GM10847 (cell line): ENCODE measurements at regions not wholly inside any gene's neighbourhood (a gene's known extent, or its start where the extent isn't known, plus 50 kb on each side); places are given as distances from the start of the nearest gene placed in this dataset.

Experiments used
- POLR2A ChIP-seq: IDR thresholded peaks from 2 replicates; pipeline ENCODE4 v1.6.1; 2011; ENCODE audit not compliant: insufficient read length; ENCODE audit errors: extremely low read depth

DNA sequence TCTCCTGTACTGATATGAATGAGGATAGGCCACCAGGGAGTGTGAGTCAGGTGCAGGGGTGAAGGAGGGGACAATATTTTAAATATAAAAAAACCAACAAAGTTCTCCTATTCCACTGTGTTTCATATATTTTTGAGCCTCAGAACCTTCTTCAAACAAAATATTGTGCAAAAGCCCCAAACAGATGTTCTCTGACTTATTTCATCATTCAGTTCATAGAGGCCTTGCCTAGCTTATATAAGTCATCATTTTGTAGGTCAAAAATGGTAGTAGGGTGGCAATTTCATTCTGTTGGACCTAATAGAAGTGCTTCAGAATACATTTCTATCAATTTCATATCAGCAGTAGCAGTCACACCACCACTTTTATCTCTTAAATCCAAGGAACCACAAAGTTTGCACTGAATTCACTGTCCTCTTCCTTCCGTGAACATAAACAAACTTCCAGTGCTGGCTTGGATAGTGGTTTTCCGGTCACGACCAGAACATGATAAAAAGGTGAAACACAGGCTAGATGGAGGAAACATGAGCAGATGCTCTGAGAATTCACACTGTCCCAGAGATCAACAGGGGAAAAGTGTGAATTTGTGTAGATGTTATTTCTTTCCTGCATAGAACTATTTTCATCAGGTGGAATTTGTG lies 99.1 kb downstream of the EN1 start:
- no peak for TF ChIP-seq POLR2A

DNA sequence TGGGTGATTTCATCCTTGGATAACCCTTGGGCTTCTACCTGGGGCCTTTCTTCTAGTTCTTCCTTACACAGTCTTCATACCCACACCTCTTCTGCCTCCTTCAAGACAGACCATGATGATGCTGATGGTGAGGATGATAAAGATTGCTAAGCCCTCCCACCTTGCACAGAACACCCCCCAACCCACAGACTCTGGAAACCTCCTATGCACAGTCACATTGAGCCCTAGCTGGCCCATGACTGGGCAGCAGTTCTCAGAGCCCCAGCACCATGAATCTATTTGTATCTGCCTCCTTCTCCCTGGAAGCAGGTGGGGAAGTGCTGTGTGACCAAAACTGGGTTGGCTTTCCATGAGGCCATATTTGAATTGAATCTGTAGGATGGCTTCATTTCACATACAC lies 99.8 kb downstream of the EN1 start:
- no peak for TF ChIP-seq POLR2A

DNA sequence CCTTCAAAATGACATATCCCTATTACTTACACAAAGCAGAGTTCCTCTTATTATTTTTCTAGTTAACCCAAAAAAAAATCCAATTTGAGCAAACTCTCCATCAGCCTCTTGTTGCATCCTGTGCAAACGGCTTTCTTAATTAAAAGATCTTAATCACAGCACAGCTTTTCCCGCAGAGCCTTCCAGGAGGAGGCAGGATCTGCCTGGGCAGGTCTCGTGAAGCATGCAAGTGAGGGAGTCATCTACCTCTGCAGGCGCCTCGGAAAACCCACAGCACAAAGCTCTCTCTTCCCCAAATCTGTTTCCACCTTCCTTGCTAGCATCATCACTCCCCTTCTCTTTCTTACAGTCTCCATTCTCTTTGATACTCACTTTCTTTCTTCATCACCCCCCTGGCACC lies 100.4 kb downstream of the EN1 start:
- no peak for TF ChIP-seq POLR2A

DNA sequence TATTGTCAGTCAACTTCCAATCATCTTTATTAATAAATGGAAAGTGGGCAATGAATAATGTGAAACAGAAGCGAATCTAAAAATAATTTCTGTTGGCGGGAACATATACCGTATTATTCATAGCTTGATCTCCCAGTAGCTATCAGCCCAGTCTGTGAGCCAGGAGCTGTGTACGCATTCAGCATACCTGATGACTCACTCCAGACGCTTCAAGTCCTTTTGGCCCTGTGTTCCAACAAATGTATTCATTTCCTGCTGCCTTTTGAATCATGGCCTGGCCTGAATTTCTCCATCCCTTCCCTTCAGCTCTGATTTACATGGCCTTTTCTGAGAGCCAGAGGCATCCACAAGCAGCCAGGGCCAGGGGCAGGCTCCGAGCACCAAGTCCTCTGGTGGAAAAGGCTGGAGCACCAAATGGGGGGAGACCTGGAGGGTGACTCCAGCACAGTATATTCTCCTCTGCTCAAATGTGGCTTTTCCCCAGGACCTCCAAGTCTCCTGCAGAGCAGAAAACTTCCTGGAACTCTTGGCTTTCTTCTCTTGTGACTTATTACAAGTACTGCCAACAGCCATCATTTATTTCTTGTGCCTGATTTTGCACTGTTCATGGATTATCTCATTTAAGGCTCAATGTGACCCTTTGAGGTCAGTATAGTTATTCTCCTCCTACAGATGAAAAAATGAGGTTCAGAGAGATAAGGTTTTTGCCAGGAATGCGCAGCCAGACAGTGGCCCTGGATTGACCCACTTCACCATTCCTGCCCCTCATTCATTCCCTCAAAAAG lies 108.7 kb downstream of the EN1 start:
- no peak for TF ChIP-seq POLR2A

DNA sequence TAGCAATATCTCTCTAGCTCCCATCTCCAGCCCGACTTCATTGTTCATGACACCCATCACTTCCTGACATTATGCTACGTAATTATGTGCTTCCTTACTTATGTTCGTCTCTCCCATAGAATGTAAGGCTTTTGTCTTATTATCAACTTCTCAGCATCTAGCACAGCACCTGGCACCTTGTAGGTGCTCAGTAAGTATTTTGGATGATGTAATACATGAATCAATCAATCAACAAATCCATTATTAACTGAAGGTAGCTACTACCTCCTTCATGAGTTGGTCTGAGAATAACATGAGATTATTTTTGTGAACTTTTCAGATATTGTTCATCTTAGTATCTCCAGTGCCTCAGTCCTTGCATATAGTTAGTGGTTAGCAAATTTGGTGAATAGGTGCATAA lies 109.3 kb downstream of the EN1 start:
- no peak for TF ChIP-seq POLR2A

DNA sequence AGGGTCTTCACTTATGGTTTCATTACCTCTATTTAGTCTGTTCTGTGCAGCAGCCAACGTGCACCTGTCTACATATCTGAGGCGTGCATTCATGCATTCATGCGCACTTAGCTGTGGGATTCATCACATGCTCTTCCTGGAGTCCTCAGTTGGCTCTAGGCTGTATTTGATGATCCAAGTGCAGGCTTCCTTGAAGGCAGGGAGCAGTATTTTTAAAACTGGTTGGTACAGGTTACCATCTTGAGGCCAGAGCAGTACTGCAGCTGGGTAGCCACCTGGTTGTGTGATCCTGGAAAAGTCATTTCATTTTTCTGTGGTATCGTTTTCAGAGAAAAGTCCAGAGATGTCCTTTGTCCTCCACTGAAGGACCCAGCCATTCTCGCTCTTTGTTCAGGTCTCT lies 109.8 kb downstream of the EN1 start:
- TF ChIP-seq POLR2A, result no peak

DNA sequence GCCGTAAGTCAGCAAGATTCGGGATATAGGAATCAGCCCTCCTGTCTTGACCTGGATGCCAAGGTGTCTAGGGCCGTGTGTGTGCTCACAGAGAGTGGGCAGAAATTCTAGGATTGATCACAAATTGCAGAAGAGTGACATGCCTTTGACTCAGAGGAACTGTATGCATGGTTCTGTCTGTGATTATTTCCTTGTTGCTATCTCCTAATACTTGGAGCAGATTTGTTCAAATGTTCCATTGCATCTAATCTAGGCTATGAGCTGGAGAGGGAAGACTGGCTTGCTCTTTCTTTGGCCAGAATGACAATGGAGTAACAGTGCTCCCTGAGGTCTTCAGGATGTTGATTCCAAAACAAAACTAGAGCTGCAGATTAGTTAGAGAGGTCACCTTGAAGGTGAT lies 115.0 kb downstream of the EN1 start:
- no peak for TF ChIP-seq POLR2A

DNA sequence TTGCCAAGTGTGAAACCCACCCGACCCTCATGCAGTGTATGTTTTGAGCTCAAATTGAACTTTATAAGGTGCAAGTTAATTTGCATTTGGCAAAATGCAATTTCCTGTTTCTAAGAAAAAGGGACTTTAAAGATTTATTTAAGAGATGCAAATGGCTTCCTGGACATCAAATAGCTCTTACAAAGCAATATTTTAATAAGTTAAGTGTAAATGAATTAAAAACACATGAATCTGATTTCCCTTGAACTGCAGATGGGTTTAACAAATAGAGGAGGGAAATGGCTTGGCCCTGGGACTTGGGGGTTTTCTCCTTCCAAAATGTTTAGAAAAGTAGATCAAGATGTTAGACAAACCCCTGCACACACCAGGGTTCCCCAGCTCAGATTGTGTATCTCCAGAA lies 116.0 kb downstream of the EN1 start:
- no peak for TF ChIP-seq POLR2A

DNA sequence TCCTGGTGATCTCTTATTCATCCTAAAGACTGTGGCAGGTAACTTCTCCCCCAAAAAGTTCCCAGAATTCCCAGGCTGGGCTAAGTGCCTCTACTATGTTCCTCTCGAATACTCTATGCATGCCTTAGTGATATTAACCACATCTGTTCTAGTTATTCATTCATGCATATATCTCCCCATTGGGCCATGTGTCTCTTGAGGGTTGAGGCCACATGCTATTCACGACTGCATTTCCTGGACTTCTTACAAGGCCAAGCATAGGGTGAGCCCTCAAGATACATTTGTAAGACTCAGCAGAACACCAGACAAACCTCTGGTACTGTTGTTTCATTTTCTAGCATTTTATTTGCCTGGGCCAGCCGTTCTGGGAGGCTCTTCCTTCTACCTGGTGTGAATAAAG lies 117.0 kb downstream of the EN1 start:
- no peak for TF ChIP-seq POLR2A

DNA sequence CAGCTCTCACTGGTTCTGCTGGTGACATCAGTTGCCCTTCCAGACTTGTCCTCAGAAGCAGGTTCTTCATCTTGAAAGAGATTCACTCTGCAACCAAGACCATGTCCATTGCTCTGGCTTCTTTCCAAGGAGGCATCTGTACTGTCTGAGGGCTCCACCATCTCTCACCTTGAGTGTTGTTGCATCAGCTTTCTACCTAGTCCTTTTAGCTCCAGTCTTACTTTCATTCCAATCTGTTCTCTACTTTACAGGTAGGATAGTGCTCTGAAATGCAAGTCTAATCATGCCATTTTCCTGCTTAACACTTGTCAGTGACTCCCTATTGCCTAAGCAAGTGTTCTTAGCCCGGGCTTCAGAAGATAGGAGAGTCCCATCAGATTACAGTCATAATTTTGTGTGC lies 117.7 kb downstream of the EN1 start:
- TF ChIP-seq POLR2A, result no peak

DNA sequence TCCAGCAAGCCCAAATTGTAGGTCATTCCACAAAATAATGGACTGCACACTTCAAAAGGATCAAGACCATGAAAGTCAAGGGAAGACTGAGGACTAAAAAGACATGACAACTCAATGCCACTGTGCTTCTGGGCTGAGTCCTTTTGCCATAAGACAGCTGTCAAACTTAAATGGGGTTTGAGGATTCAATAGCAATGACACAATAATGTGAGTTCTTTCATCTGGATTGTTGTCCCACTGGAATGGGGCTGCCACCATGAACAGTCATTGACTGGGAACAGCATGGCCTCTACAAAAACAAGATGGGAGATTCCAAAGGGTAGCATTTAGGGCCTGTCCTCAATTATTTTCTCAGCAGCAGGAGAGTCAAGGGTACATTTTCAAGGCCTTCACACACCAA lies 118.5 kb downstream of the EN1 start:
- TF ChIP-seq POLR2A, result no peak

DNA sequence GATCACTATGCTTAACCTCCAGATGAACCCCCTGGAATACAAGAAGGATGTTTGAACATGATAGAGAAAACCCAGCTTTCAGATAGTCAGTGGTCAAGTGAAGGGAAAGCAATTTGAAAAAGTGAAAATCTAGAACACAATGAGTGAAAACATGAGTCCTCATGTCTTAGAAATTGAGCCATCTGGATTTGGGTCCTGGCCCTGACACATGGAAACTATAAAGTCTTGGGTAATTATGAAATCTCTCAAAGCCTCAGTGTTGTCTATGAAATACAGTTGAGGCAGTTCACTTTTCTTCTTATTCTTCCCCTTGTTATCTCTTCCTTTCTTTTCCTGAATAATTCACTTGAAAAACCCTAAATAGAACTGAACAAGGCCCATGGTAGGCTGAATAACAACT lies 120.6 kb downstream of the EN1 start:
- TF ChIP-seq POLR2A, result no peak

DNA sequence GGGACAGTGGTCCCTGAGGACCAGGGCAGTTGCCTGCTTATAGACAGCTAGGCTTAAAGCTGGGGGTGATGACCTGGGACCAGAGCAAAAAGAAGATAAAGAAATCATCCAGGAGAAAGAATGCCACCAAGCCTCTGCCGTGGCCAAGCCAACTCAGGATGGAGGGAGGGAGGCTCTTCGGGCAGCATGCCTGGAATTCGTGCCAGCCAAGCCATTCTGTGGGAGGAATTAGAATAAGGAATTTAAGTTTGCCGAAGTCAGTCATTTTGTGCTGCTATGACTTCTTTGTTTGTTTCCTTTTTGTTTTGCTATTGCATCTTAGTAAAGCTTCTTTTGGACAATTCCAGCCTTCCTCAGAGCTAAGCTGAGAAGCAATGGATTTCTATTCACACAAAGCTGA lies 124.1 kb downstream of the EN1 start:
- no peak for TF ChIP-seq POLR2A

DNA sequence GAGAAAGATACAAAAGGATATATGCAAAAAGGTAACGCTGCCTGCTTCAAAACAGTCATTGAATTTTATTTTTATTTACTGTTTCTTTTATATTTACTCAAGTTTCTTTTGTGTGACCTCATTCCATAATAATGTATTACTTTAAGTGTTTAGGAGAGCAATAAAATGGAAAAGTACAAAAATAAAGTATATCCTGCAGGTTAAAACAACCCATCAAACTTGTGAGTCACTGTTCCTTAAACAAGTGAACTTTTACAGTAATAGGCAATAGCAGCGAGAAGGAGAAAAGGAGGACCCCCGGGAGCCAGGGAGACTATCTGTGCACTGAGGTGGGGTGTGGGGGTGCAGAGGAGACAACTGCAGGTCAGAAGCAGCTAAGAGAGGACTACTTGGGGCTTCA lies 124.5 kb downstream of the EN1 start:
- TF ChIP-seq POLR2A, result no peak

DNA sequence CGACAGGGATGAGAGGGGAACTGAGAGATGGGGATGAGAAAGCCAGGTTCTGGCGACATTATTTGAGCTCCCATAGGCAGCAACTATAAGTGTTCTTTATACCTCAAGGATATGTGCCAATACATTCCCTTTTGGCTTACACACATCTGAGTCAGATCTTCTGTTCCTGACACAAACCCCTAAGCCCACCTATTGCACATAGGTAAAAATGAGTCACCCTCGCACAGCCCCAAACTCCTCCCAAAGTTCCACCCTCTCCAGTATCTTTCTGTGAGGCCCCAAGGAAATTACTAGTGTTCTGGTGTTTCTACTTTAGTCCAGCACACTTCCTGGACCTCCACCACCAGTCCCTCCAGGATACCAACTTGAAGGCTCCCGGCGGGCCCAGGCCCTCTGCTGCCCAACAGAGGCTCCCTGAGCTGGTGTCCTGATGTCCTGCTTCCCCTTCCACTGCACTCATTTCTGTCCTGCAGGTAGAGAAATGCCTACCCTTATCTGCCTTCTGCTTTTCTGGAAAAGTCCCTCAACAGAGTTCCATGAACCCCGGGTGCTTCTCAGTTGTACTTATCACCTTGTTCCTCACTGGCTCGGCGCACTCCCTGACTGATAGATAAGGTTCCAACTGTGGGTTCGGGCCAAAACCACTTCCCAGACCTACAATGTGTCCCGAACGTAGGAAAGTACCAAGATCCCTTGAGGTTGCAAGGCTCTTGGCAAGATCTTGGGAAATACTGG lies 125.5 kb downstream of the EN1 start:
- TF ChIP-seq POLR2A, result no peak

DNA sequence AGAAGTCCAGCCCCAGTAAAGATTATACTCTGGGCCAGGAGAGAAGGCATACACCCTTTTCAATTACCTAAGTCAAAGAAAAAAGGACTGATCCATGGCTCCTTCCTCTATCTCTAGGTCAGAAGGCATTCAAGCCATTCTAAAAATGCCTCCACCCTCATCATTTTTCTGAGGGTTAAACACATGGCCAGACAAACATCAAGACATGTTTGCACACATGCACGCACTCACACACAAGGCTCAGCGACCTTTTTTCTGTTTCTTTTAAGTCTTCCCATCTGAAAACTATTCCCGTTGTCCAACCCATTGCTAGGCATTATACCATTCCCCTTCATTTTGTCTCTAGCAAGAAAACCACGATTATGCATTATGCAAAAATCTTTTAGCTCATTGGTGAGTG lies 126.6 kb downstream of the EN1 start:
- no peak for TF ChIP-seq POLR2A
